OCI-LY1 (cell line): ENCODE measurements at regions not wholly inside any gene's neighbourhood (a gene's known extent, or its start where the extent isn't known, plus 50 kb on each side); places are given as distances from the start of the nearest gene placed in this dataset.

Experiments used
- H2AFZ ChIP-seq: fragments of 200-600 bp; sonication (generic), shearing (Covaris generic); 2 replicates; pipeline ENCODE4 v1.6.0; 2014; ENCODE audit warnings: antibody characterized with exemption, mild to moderate bottlenecking, low read length
- H3F3A ChIP-seq: fragments of 200-600 bp; sonication (generic), shearing (Covaris generic); 2 replicates; pipeline ENCODE4 v1.6.0; 2014; ENCODE audit warnings: mild to moderate bottlenecking, antibody characterized with exemption, low read length, moderate library complexity; ENCODE audit not compliant: insufficient read depth
- H3K27ac ChIP-seq: fragments of 200-600 bp; sonication (generic); 2 replicates; pipeline ENCODE4 v1.5.1; 2014; ENCODE audit warnings: low read length, mixed run types, mild to moderate bottlenecking, low read depth; ENCODE audit not compliant: poor library complexity, severe bottlenecking
- H3K27me3 ChIP-seq: fragments of 200-600 bp; sonication (generic); 2 replicates; pipeline ENCODE4 v1.6.0; 2014; ENCODE audit warnings: antibody characterized with exemption, mild to moderate bottlenecking, low read length, moderate library complexity; ENCODE audit not compliant: insufficient read depth
- H3K36me3 ChIP-seq: fragments of 200-600 bp; sonication (generic); 2 replicates; pipeline ENCODE4 v1.6.1; 2014; ENCODE audit warnings: mild to moderate bottlenecking, antibody characterized with exemption, low read length, moderate library complexity, mixed read lengths; ENCODE audit not compliant: insufficient read depth
- H3K4me1 ChIP-seq: fragments of 200-600 bp; sonication (generic); 2 replicates; pipeline ENCODE4 v1.5.1; 2014; ENCODE audit warnings: mild to moderate bottlenecking, low read length, moderate library complexity; ENCODE audit not compliant: insufficient read depth, severe bottlenecking
- H3K4me2 ChIP-seq: fragments of 200-600 bp; sonication (generic), shearing (Covaris generic); 2 replicates; pipeline ENCODE4 v1.6.1; 2014; ENCODE audit warnings: low read length
- H3K4me3 ChIP-seq: fragments of 200-600 bp; sonication (generic); 2 replicates; pipeline ENCODE4 v1.5.1; 2014; ENCODE audit warnings: low read length, low read depth, mild to moderate bottlenecking, mixed read lengths; ENCODE audit not compliant: poor library complexity, severe bottlenecking
- H3K79me2 ChIP-seq: fragments of 200-600 bp; shearing (Covaris generic); 2 replicates; pipeline ENCODE4 v1.6.1; 2016; ENCODE audit warnings: mixed run types, low read length, mixed read lengths; ENCODE audit not compliant: insufficient read depth
- H3K9ac ChIP-seq: fragments of 200-600 bp; sonication (generic), shearing (Covaris generic); 2 replicates; pipeline ENCODE4 v1.6.1; 2014; ENCODE audit warnings: mild to moderate bottlenecking, low read length, mixed read lengths
- H3K9me2 ChIP-seq: fragments of 200-600 bp; sonication (generic), shearing (Covaris generic); 2 replicates; pipeline ENCODE4 v1.6.1; 2014; ENCODE audit warnings: low read depth, mild to moderate bottlenecking, low read length, mixed read lengths
- H3K9me3 ChIP-seq: fragments of 200-600 bp; shearing (Covaris generic); 2 replicates; pipeline ENCODE4 v1.6.1; 2014; ENCODE audit warnings: low read length, mixed read lengths
- H4K20me1 ChIP-seq: fragments of 200-600 bp; sonication (generic), shearing (Covaris generic); 2 replicates; pipeline ENCODE4 v1.6.0; 2016; ENCODE audit warnings: mild to moderate bottlenecking, low read length; ENCODE audit not compliant: insufficient read depth
- EZH2 ChIP-seq: fragments of 200-600 bp; sonication (generic), shearing (Covaris generic); IDR thresholded peaks from 2 replicates; pipeline ENCODE4 v1.8.0; 2017; ENCODE audit warnings: borderline replicate concordance, mixed run types, mild to moderate bottlenecking, antibody characterized with exemption, low read length, moderate library complexity, mixed read lengths
- TF ChIP-seq, protein P1 (sequence below): fragments of 200-600 bp; sonication (generic), shearing (Covaris generic); IDR thresholded peaks from 2 replicates; pipeline ENCODE4 v1.5.1; 2017; ENCODE audit warnings: mild to moderate bottlenecking, antibody characterized with exemption, low read length, moderate library complexity, mixed read lengths

DNA sequence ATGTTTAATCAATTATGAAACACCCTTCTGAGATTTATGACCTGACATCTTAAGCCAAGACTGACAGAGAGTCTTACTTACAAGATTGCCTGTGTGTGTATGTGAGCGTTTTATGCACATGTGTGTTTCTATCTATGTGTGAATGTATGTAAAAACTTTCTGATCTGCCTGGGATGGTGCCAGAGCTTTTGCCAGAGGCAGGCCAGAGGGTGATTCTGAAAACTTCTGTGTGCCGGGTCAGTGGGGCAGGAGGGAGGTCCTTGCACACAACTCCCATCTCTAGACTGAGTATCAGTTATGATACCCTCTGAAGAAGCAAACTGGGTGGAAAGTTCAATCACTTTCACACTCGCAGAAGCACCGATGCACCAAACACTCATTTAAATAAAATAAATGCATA, 335.0 kb upstream of the NT5C1B start:
- Histone ChIP-seq H3K36me3 (no peaks in the 10 kb centered on the region), H3F3A (no peaks in the 10 kb centered on the region), H3K4me2 (no peak overlapping the region), H3K27me3 (no peaks in the 10 kb centered on the region), H3K27ac (no peak overlapping the region), H3K9me3 (no peaks in the 10 kb centered on the region), H2AFZ (no peak overlapping the region), H3K4me1 (no peaks in the 10 kb centered on the region), H3K9ac (no peak overlapping the region), H3K4me3 (no peak overlapping the region), H3K9me2 (no peaks in the 10 kb centered on the region), H4K20me1 (no peaks in the 10 kb centered on the region), H3K79me2 (no peaks in the 10 kb centered on the region)
- TF ChIP-seq EZH2: no peak
- TF ChIP-seq, protein P1, sequence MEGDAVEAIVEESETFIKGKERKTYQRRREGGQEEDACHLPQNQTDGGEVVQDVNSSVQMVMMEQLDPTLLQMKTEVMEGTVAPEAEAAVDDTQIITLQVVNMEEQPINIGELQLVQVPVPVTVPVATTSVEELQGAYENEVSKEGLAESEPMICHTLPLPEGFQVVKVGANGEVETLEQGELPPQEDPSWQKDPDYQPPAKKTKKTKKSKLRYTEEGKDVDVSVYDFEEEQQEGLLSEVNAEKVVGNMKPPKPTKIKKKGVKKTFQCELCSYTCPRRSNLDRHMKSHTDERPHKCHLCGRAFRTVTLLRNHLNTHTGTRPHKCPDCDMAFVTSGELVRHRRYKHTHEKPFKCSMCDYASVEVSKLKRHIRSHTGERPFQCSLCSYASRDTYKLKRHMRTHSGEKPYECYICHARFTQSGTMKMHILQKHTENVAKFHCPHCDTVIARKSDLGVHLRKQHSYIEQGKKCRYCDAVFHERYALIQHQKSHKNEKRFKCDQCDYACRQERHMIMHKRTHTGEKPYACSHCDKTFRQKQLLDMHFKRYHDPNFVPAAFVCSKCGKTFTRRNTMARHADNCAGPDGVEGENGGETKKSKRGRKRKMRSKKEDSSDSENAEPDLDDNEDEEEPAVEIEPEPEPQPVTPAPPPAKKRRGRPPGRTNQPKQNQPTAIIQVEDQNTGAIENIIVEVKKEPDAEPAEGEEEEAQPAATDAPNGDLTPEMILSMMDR: no peak

DNA sequence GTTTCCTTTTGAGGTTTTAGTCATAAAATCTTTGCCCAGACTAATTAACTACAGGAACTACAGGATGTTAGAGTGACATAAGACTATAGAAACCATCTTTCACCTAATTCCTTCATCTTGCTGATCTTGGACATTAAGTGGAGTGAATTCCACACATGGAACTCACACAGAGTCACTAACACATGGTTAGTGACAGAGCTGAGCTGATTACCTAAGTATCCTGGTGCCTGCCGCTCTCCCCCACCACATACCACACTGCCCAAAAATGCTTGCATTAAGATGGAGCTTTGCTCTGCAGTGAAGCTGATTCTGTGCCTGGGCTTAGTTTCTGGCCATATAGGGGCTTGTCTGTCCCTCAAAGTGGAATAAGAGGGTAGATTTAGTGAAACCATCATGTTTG, 332.9 kb upstream of the NT5C1B start:
- Histone ChIP-seq H3K4me1 (no peaks in the 10 kb centered on the region), H3K9me3 (no peaks in the 10 kb centered on the region), H3F3A (no peaks in the 10 kb centered on the region), H3K4me2 (no peak overlapping the region), H3K9ac (no peak overlapping the region), H4K20me1 (no peaks in the 10 kb centered on the region), H2AFZ (no peak overlapping the region), H3K79me2 (no peaks in the 10 kb centered on the region), H3K4me3 (no peak overlapping the region), H3K36me3 (no peaks in the 10 kb centered on the region), H3K27ac (no peak overlapping the region), H3K27me3 (no peaks in the 10 kb centered on the region), H3K9me2 (no peaks in the 10 kb centered on the region)
- TF ChIP-seq, protein P1: no peak
- no peak for TF ChIP-seq EZH2

DNA sequence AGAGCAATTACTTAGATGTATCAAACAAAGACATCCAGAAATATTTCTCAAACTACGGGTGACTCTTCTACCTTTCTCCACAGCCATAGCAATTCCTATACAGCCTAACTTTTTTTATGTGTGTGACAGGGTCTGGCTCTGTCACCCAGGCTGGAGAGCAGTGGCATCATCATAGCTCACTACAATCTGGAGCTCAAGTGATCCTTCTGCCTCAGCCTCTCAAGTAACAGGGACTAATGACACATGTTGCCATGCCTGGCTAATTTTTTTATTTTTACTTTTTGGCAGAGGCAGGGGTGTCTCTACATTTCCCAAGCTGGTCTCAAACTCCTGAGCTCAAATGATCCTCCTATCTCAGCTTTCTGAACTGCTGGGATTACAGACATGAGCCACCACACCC, 328.9 kb upstream of the NT5C1B start:
- Histone ChIP-seq H3K27me3 (no peaks in the 10 kb centered on the region), H4K20me1 (no peaks in the 10 kb centered on the region), H3K36me3 (no peaks in the 10 kb centered on the region), H2AFZ (no peak overlapping the region), H3K9me2 (no peaks in the 10 kb centered on the region), H3K9me3 (no peaks in the 10 kb centered on the region), H3K9ac (no peak overlapping the region), H3F3A (no peaks in the 10 kb centered on the region), H3K4me2 (no peak overlapping the region), H3K79me2 (no peaks in the 10 kb centered on the region), H3K4me1 (no peaks in the 10 kb centered on the region), H3K27ac (no peak overlapping the region), H3K4me3 (no peak overlapping the region)
- no peak for TF ChIP-seq EZH2
- TF ChIP-seq, protein P1: no peak
